Hematopoietic multipotent progenitor cell treated with erythropoietin and hydrocortisone succinate and interleukin-3 and kit ligand, for 17 days (in vitro differentiated cells): ENCODE measurements at regions not wholly inside any gene's neighbourhood (a gene's known extent, or its start where the extent isn't known, plus 50 kb on each side); places are given as distances from the start of the nearest gene placed in this dataset.

Experiments
- DNase-seq: peaks from one replicate; pipeline ENCODE4 v3.0.0-alpha.2; 2015; ENCODE audit warnings: low spot score

DNA sequence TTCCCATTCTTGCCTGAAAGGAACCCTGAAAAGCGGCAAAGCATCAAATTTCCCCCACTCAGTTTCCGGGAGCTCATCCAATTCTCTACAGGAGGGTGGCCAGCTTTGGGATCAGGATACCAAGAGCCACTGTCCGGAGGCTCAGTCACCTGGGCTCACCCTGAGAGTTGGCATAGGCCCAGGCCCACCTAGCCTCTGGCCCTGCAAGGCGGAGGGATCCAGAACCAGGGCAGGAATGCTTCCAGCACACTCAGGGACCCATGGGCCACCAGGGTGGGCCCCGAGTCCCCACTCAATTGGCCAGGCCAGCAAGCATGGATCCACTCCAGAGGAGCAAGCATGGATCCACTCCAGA lies 432.9 kb upstream of the MYT1L start:
- no peak for DNase-seq

DNA sequence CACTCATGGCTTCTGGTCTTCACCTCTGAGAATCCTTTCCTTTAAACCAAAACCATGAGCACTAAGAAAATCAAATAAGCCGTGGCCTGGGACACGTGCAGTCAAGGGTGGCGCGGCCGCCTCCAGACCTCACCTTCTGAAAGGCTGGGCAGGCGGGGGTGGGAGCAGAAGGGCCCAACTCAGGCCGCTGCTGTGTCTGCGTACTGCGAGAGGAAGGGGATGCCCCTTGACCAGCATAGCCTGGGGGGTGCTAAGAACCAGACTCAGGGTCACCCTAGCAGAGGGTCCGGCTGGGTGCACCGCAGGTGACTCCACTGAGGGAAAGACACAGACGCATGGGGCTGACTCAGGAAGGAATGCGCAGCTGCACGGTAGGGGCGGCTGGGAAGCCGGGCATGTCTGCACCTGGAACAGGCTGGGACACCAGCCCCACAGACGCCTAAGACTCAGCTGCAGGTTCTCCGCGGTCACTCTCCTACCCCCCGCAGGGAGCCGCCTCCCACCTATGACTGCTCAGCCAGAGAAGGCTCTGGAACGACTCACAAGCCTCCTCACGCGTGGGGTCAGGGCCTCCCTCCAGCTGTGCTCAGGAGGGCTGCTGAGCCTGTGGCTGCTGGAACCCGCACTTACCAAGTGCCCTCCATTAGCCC lies 432.4 kb upstream of the MYT1L start:
- DNase-seq = no peak

DNA sequence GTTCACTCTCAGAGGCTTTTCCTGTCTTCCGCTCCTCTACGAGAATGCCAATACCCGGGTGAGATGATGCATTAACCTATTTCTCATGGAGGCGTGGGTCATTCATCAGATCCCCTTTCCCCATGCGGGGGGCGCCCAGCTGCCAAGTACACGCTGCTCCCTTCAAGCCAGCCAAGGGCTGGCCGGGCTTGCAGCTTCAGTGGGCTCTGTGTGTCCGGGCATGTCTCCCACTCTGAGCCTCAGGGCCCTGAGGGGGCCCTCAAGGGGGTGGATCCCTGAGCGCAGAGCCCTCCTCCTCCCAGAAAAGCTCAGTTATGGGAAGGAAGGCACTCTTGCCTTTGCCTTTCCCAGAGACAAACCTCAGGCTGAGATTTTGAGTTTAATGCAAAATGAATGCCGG lies 431.8 kb upstream of the MYT1L start:
- no peak for DNase-seq

DNA sequence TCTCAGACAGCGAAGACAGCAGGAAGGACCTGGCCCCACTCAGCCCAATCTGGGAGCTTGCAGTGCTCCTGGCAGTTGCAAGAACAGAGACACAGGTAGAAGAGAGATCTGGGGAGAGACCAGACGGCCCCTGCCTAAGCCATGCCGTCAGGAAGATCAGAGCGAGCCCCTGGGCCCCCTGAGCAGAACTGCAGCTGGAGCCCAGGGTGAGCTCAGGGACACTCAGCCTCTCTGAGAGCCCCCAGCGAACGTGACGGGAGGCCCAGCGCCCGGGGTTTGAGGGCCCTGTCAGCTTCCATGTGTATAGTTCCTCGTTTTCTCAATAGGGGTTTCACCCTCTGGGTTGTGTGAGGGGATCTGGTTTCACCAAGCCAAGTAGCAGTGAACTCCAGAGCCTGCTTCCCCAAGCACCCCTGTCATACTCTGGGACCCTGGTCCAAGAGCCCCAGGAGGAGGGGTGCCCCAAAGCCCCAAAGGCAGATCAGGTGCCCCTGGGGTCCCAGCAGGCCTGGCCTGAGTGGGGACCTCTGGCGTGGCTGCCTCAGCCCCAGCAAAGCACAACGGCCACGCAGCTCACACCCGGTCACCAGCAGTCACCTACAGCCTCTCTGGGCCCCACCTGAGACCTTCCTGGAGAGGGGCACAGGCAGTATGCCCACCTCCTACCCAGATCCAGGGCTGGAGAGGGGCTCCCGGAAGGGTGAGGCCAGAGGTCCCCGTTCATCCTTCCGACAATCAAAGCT lies 431.3 kb upstream of the MYT1L start:
- DNase-seq = no peak

DNA sequence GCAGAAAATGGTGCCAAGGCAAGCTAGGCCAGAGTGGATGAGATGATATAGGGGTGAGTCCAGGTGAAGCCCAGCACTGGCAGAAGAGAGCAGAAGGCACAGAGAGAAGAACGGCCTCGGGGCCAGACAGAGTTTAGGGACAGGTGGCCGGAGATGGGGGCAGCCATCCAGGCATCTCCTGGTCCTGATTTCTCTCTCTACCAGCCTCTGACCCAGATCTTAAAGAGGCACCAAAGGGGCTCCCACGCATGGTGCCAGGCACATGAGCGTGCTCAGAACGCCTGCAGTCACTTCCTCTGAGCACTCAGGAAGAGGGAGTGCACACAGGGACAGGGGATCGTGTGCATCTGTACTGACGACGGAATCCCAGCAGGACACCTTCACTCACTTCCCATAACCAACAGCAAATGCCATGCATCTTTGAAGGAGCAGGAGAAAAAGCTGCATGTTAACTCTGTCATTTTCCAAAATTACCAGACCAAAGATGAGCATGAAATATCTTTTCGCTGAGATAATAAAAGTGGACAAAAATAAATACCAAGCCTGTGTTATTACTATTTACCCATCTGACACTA lies 427.8 kb upstream of the MYT1L start:
- no peak for DNase-seq

DNA sequence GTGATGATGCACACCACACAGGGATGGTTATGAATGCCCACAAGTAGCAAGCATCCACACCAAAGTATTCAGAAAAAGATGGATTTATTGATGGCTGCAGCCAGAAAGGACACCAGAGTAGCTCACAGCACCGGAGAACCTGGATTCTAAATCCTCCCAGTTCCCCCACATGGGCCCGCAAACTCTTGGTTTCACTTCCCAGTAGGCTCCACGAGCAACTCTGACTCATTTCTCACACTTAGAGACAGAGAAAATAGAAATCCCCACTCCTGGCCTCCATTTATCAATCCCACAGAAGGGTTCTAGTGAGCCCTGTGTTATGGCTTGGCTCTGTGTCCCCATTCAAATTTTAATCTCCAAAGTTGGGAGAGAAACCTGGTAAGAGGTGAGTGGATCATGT lies 426.7 kb upstream of the MYT1L start:
- no peak for DNase-seq

DNA sequence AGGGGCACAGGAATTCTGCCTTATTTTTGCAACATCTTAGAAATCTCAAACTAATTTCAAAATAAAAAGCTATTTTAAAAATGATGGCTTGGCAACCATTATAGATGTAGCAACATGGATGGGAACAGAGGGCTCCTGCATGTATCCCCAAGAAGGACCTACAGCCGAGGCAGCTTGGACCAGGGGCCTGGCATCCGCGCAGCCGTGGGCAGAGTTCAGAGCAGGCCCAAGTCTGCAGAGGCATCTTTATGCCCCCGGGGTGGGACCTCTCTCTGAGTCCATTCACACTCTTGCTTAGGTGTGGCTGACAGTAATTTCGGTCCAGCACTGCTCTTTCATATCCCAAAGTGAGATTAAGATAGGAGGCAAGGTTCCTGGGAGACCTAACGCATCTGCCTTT lies 425.8 kb upstream of the MYT1L start:
- no peak for DNase-seq

DNA sequence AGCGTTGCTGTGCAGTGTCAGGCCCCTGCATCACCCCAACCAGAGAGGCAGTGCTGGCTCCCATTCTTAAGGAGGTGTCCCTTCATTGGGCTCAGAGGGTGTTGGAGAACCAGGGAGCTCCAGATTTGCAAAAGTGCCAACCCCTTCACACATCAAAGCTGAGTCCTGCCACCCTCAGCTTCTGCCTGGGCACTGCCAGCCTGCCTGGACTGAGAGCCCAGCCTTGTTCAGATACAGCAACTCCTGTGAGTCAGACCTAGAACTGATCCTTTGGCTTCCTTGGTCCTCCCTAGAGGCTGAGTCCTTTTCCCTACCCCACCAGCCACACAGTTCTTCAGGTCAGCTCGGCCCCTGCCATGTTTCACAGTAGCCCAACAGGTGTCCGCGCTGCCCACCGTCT lies 424.9 kb upstream of the MYT1L start:
- DNase-seq = no peak

DNA sequence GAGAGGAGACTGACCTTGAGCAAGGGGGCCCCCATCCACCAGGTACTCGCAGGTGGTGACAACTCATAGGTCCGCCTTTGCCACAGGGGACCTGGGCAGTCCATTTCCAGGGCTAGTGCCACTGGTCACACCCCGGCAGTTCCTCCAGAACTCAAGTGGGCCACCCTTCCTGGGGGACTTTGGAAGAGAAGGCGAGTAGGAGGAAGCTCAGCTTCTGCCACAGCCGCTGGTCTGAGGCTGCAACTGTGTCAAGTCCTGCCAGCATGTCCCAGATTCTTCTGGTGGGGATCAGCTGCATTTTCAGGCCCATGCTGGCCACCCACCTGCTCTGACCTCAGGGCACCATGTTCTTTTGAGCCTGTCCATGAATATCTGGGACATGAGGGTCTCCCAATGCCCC lies 423.9 kb upstream of the MYT1L start:
- no peak for DNase-seq

DNA sequence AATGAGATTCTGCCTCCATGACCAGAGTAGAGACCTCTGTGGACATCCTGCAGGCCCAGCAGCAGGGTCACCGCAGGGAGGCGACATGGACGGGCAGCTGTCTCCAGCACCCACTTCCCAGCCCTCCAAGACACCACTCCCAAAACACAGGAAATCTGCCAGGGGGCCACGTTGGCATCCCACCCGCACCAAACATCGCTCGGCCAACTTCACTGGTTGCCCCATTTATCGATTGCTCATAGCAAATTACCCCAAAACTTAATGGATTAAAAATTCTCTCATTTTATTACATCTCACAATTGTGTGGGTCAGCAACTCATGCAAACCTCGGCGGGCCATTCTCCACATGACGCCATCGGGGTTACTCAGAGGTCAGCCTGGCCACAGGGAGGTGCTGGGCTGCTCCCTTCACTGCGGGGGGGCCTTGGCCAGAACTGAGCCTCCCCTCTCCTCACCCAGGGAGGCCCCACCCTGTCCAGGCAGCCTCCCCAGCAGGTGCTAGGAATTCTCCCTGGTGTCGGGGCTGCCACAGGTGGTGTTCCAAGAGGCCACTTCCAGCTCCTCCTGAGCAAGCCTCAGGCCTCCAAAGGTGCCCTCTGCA lies 420.7 kb upstream of the MYT1L start:
- DNase-seq = no peak

DNA sequence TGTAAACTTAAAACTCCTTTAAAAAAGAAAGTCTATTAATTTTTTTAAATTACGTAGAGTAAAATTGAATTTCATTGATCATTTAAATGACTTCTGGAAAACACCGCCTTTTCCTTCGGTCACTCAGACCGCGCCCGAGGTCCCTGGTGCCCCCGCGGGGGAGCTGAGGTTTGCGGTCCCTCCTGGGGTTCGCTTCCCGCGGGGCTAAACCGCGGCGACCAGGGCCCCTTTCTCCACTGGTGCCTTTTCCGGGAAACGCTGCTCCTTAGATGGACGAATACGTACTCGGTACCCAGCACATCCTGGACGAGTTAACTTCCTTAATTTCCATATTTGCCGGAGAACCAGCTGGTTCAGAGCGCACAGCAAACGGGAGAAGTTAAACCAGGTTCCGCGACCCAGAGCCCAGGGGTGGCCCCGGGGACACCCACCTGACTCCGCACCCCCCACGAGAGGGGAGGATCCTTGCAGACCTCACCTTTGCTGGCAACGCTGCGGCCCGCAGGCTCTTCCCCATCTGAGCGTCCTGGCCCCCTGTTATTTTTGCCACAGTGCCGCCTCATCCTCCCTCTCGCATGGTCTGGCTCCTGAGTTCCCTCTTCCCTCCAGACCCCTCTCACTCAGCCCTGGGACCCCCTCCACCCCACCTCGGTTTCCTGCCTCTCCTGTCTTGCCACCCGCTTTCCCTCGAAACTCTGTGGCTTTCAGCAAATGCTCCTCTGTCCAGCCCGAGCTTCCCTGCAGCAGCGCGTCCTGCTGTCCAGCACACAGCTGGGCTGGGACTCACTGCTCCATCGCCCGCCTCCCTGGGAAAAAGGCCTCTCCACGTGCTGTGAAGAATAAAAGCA lies 420.0 kb upstream of the MYT1L start:
- no peak for DNase-seq

DNA sequence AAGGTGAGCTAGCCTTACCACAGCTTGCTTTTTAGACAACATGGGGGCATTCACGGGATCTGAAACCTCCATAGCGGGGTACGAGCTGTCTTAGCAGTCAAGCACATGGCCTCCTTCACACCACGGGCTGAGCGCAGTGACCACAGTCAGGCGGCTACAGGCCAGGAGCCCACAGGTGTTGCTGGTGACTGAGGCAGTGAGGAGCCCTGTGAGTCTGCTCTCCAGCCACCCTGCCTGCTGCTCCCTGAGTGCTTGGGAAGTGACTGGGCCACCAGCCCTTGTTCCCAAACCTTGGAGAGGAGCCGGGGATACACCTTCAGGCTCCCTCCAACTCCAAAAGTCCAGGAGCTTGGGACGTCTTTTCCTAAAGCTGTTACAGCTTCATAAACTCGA lies 418.1 kb upstream of the MYT1L start:
- DNase-seq = no peak

DNA sequence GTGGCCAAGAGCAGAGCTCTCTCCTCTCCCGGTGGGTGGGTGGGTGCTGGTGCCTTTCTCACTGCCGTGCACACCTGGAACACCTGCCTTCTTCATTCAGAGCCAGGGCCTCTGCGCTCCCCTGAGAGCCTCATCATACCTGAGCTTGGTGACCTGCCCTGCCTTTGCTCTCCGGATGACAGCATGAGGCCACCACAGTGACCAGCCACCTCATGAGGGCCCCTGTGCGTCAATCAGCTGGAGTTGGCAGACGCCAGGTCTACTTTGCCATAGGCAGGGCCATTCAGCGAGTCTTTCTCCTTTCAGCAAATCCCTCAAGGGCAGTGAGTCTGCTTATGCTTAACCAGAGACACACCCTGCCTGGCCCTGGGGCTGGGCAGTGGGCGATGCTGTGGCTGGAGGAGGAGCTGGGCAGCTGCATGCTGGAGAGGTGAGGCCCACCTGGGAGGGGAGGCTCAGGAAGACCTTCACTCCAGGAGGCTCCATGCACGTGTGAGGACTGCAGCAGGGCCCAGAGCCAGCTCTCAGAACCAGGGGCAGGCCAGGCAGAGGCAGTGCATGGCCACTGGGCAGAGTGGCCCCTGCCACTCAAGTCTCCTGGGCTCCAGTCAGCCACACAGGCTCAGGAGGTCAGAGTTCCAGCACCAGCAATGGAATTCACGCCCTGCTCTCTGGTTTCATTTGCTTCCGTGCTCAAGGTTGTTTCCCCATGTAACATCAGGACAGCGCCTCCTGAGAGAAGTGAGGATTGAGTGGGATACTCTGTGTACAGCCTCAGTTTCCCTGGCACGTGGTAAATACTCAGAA lies 417.5 kb upstream of the MYT1L start:
- no peak for DNase-seq

DNA sequence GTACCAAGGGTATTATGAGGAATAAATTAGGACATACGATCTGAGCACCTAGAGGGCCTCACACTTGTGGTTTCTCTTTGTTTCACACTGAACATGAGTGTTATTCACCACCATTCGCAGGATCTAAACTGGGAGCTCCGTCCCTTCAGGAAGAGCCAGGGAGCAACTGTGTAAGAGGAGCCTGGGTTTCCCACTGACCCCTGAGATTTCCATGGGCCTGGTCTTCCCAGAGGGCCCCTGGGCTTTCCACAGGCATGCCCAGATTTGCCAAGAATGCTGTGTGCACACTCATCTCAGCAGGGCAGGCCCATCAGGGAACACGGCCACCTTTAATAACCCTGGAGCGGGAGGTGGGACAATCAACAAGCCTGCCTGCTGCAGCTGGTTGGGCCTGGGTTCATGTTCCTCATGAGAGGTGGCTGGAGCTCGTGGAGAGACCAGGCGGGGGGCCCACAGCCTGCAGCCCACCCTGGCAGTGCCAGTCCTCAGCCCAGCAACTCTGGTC lies 416.8 kb upstream of the MYT1L start:
- DNase-seq = no peak

DNA sequence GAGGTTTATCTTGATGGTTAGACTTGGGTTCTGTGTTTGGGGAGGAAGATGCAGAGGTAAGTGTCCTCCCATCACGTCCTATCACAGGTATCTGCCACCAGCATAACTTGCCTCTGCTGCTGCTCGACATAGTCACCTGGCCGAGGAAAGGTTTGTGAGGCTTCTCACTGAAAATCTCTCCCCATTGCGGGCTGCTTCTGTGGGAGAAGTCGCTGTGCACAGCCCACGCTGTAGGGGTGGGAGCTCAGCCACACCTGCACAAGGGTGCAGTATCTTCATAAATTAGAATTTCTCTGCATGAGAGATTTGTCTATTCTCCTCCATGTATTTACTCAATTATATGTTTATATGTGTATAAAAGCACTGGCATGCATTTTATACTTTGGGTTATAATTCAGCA lies 415.7 kb upstream of the MYT1L start:
- no peak for DNase-seq

DNA sequence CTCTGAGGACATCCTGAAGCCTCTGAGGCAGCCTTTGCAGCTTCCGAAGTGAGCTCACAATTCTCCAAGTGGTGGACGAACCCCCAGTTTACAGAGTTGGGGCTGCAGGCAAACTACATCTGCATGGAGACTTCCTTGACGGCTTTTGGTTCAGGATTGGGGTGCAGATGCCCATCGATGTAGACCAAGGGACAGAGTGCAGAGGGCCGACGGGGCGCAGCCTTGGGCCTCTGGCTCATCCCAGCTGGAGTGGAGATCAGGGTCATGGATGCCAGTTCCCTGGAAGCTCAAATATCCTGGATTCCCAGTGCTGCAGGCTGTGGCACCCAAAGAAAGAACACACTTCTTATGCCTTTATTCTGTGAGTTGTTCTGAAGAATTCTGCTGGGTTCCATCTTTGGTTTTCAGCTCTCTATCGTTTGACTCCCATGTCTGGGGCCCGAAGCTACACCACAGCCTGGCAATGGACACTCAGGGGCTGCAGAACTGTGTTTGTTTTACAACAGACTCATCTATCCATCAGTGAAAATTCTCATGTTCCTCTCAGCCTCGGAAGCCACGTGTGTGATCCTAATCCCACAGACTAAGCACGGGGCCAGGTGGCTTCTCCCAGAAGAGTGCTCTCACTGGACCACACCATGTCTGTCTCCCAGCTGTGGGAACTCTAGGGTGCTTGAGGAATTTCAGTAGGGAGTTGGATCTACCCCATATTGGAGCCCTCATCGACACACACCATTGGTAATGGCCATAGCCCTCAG lies 414.1 kb upstream of the MYT1L start:
- no peak for DNase-seq

DNA sequence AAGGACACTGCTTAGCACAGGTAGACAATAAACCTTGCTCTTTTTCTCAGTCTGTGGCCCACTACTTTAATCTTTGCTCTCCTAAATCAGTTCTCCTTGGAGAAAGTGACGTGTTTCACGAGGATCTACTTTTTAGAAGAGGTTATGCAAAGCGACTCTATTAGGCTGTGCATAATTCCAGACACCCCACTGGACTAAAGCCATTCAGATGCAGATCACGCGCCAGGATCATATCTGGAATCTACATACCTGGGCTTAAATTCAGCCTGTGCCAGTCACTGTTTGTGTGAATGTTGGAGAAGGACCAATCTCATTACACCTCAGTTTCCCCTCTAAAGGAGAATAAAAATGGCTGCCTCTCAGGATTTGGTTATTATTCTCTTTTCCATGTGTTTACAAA lies 413.0 kb upstream of the MYT1L start:
- DNase-seq = no peak

DNA sequence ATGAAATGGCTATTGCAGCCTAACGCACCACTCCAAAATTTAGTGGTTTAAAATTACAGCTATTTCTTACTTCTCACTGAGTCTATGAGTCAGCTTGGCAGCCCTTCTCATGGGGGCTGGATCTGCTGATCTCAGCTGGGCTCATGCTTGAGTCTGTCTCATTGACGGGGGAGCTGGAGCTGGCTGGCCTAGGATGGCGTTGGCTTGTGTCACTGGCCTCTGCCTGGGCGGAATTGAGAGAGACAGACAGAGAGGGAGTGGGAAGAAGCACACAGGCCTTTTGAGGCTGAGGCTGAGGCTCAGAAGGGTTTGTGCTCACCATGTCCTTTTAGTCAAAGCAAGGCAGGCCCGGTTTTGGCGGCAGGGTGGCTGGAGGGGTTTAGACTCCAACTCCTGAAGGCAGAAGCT lies 412.1 kb upstream of the MYT1L start:
- DNase-seq = no peak

DNA sequence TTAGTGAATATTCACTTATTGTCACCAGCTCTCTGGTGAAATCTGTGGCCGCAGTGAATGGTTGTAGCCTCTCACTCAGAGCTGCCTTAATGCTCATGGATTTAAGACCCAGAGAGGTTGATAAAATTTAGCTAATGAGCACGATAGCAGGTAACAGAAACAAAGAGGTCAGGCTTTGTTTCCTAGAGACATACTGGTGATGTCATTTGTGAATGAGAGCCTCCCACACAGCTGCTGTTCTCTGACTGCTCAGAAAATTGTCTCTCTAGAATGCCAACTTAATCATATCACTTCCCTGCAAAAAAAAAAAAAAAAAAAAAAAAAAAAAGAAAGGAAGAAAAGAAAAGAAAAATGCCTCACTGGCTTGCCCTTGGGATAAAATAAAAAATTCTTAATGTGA lies 411.7 kb upstream of the MYT1L start:
- DNase-seq = no peak

DNA sequence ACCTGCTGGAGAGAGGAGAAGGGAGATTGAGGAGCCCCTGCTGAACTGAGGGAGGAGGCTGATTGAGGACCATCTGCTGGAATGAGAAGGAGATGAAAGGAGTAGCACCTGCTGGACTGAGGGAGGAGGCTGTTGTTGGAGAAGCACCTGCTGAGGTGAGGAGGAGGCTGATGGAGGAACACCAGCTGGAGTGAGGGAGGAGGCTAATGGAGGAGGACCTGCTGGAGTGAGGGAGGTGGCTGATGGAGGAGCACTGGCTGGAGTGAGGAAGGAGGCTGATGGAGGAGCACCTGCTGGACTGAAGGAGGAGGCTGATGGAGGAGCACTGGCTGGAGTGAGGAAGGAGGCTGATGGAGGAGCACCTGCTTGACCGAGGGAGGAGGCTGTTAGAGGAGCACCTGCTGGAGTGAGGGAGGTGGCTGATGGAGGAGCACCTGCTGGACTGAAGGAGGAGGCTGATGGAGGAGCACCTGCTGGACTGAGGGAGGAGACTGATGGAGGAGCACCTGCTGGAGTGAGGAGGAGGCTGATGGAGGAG lies 409.2 kb upstream of the MYT1L start:
- DNase-seq = no peak
